RWPE2 (cell line): ENCODE measurements at regions not wholly inside any gene's neighbourhood (a gene's known extent, or its start where the extent isn't known, plus 50 kb on each side); places are given as distances from the start of the nearest gene placed in this dataset.
A peak's percentile ranks its signal among the peaks of the same experiment; 100 is the strongest.
"Not testable (repeated sequence)": the region's sequence is repeated elsewhere in the genome, so short reads cannot be mapped to it uniquely, and the experiment has no call there.

Experiments used
- ATAC-seq: fragments of 200-7000 bp; cut with Tn5 transposase; 3 replicates; pipeline ENCODE4 v1.9.1; 2021; ENCODE audit warnings: low read depth
- DNase-seq: peaks from one replicate; pipeline ENCODE4 v3.0.0-alpha.2; 2020; ENCODE audit warnings: low spot score
- H3K27ac ChIP-seq: fragments of 450-650 bp; 2 replicates; pipeline ENCODE4 v1.5.1; 2017; ENCODE audit warnings: mild to moderate bottlenecking; ENCODE audit not compliant: poor library complexity, severe bottlenecking
- H3K27me3 ChIP-seq: fragments of 250-450 bp; sonication (Bioruptor Pico); 2 replicates; pipeline ENCODE4 v1.5.1; 2021; ENCODE audit warnings: mild to moderate bottlenecking, moderate library complexity; ENCODE audit not compliant: insufficient read depth, poor library complexity, severe bottlenecking
- H3K36me3 ChIP-seq: fragments of 250-450 bp; sonication (Bioruptor Pico); 2 replicates; pipeline ENCODE4 v1.5.1; 2020; ENCODE audit warnings: low read depth, mild to moderate bottlenecking, moderate library complexity
- H3K4me1 ChIP-seq: fragments of 250-450 bp; sonication (Bioruptor Pico); 2 replicates; pipeline ENCODE4 v1.5.1; 2021; ENCODE audit warnings: mild to moderate bottlenecking, moderate library complexity; ENCODE audit not compliant: insufficient read depth, poor library complexity, severe bottlenecking
- H3K4me3 ChIP-seq: fragments of 250-450 bp; sonication (Bioruptor Pico); 2 replicates; pipeline ENCODE4 v1.5.1; 2021; ENCODE audit warnings: mild to moderate bottlenecking, moderate library complexity; ENCODE audit not compliant: severe bottlenecking
- H3K9me3 ChIP-seq: fragments of 250-450 bp; sonication (Bioruptor Pico); 2 replicates; pipeline ENCODE4 v1.5.1; 2021; ENCODE audit warnings: mild to moderate bottlenecking, moderate library complexity; ENCODE audit not compliant: severe bottlenecking
- CTCF ChIP-seq: fragments of 450-650 bp; IDR thresholded peaks from one replicate; pipeline ENCODE4 v1.5.1; 2017; ENCODE audit warnings: mild to moderate bottlenecking, moderate library complexity; ENCODE audit not compliant: poor library complexity, severe bottlenecking

- Histone ChIP-seq H3K36me3 (no peaks in the 10 kb centered on the region), H3K9me3 (no peaks in the 10 kb centered on the region), H3K27ac (no peak overlapping the region), H3K4me1 (no peaks in the 10 kb centered on the region), H3K27me3 (no peaks in the 10 kb centered on the region), H3K4me3 (no peak overlapping the region)
- no peak for TF ChIP-seq CTCF
- peak; percentile 38 for DNase-seq
- no peak for ATAC-seq
These were observed 137.8 kb upstream of the PALMD start for GRCh38 chr1:99507906-99508732.

- ATAC-seq, H3K27me3 ChIP-seq: not testable (repeated sequence)
These were observed 137.0 kb upstream of the PALMD start for GRCh38 chr1:99508733-99509445.

GRCh38 chr1:99514823-99515552 lies 130.9 kb upstream of the PALMD start:
- not testable (repeated sequence) for ATAC-seq, H3K4me3 ChIP-seq, H3K9me3 ChIP-seq, DNase-seq, H3K27ac ChIP-seq, H3K36me3 ChIP-seq, H3K4me1 ChIP-seq, H3K27me3 ChIP-seq

More at GRCh38 chr1:99508733-99509445, 137.0 kb upstream of the PALMD start:
- H3K4me1 ChIP-seq, H3K36me3 ChIP-seq, H3K27ac ChIP-seq, H3K4me3 ChIP-seq, DNase-seq, H3K9me3 ChIP-seq: not testable (repeated sequence)

GRCh38 chr1:99516141-99516540 lies 129.8 kb upstream of the PALMD start:
- H3K27me3 ChIP-seq = no peaks in the 10 kb centered on the region
- ATAC-seq = no peak
- TF ChIP-seq CTCF = no peak
- H3K27ac ChIP-seq = no peak overlapping the region
- H3K4me3 ChIP-seq = no peak overlapping the region
- no peaks in the 10 kb centered on the region for H3K36me3 ChIP-seq
- no peaks in the 10 kb centered on the region for H3K4me1 ChIP-seq
- DNase-seq = no peak
- H3K9me3 ChIP-seq = no peaks in the 10 kb centered on the region

GRCh38 chr1:99520121-99520520 lies 125.8 kb upstream of the PALMD start:
- H3K27ac ChIP-seq = no peak overlapping the region
- H3K27me3 ChIP-seq = no peaks in the 10 kb centered on the region
- H3K4me3 ChIP-seq = no peak overlapping the region
- no peak for TF ChIP-seq CTCF
- DNase-seq = no peak
- no peaks in the 10 kb centered on the region for H3K4me1 ChIP-seq
- no peaks in the 10 kb centered on the region for H3K9me3 ChIP-seq
- no peaks in the 10 kb centered on the region for H3K36me3 ChIP-seq
- no peak for ATAC-seq
